ENCODE measurements at regions not wholly inside any gene's neighbourhood (a gene's known extent, or its start where the extent isn't known, plus 50 kb on each side); places are given as distances from the start of the nearest gene placed in this dataset.

DNA sequence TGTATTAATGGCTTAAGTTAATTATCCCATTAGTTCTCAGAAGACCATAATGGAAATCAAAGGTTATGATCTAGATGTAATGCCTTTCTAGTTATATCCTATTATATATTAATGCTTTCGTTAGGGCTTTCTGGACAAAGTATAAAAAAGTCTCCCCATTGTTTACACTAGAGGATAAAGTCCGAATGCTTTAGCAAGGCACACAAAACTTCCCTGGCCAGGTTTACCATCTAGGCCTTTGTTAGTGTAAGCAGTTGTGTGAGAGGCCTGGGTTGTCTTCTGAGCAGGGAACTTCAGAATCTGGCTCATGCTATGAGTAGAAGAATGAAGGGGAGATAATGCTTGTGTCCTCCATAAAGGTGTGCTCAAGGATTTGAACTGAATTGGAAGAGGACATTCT lies 106.3 kb upstream of the MEIS2 start:
- TF ChIP-seq, protein P1, sequence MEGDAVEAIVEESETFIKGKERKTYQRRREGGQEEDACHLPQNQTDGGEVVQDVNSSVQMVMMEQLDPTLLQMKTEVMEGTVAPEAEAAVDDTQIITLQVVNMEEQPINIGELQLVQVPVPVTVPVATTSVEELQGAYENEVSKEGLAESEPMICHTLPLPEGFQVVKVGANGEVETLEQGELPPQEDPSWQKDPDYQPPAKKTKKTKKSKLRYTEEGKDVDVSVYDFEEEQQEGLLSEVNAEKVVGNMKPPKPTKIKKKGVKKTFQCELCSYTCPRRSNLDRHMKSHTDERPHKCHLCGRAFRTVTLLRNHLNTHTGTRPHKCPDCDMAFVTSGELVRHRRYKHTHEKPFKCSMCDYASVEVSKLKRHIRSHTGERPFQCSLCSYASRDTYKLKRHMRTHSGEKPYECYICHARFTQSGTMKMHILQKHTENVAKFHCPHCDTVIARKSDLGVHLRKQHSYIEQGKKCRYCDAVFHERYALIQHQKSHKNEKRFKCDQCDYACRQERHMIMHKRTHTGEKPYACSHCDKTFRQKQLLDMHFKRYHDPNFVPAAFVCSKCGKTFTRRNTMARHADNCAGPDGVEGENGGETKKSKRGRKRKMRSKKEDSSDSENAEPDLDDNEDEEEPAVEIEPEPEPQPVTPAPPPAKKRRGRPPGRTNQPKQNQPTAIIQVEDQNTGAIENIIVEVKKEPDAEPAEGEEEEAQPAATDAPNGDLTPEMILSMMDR (IDR thresholded peaks at IDR 0.05): no peak
- no peak for DNase-seq
- H3K27ac Mint-ChIP-seq: no peak overlapping the region
- H3K4me1 Mint-ChIP-seq: no peaks in the 10 kb centered on the region
- H3K4me3 Mint-ChIP-seq: no peak overlapping the region
- no peaks in the 10 kb centered on the region for H3K36me3 Mint-ChIP-seq (ENCODE audit: low read depth)
- no peaks in the 10 kb centered on the region for H3K27me3 Mint-ChIP-seq (ENCODE audit: low read depth, poor library complexity)
- no peaks in the 10 kb centered on the region for H3K9me3 Mint-ChIP-seq

DNA sequence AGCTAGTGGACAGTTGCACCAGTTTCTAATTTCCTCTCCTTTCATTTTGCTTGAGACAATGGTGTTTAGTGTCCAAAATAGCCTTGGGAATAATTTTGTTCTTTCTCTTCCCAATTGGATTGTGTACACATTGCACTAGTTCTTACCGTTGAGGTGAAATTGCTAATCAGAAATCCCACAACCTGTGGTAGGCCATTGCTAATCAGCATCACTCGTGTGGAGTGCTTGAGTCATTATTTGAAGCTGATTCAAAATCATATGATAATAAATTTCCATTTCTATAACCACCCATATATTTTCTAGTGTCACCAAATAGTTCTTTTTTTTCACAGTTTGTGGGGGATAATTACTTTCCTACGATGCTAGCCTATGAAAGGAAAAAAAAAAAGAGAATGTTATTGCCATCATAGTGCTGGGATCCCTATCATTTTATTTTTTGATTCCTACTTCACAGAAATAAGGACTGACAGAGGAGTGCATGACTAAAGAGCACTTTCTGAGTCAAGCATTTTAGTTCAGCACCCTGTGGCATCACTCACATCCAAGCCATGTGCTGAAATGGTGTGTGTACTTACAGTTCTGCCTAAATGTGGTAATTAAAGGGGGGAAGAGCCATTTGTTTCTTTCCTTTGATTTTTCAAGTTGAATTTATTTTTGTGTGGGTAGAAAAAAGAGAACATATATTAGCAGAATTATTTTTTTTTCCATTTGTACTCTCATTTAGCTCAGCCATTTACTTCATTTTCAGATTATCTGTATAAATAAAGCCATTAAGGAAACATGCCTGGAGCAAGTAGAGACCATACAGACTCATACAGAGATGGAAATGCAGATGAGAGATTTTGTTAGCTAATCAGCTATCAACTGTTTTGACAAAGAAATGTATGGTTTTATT lies 108.0 kb upstream of the MEIS2 start:
- H3K36me3 Mint-ChIP-seq (ENCODE audit: low read depth): no peaks in the 10 kb centered on the region
- no peak overlapping the region for H3K27ac Mint-ChIP-seq
- no peak overlapping the region for H3K4me3 Mint-ChIP-seq
- peaks cover under 1% of the 10 kb centered on the region for H3K9me3 Mint-ChIP-seq
- no peak for DNase-seq
- H3K27me3 Mint-ChIP-seq (ENCODE audit: low read depth, poor library complexity): no peaks in the 10 kb centered on the region
- H3K4me1 Mint-ChIP-seq: no peaks in the 10 kb centered on the region
- TF ChIP-seq, protein P1 (IDR thresholded peaks at IDR 0.05): no peak

DNA sequence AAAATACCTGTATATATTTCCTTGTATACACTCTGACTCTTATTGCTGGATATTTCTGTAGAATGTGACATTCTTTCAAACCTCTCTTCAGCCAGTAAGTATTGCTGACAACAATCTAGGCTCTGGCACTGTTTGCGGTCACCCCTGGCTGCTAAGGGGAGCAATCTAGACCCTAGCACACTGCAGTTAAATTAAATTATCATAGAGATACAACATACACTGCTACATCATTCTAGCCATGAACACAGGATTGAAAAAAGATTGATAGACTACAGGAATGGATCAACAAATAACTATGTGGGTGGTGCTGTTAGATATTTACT lies 108.7 kb upstream of the MEIS2 start:
- DNase-seq: no peak
- no peak overlapping the region for H3K4me3 Mint-ChIP-seq
- H3K9me3 Mint-ChIP-seq: peaks cover 7% of the 10 kb centered on the region
- H3K36me3 Mint-ChIP-seq (ENCODE audit: low read depth): no peaks in the 10 kb centered on the region
- no peaks in the 10 kb centered on the region for H3K4me1 Mint-ChIP-seq
- TF ChIP-seq, protein P1 (IDR thresholded peaks at IDR 0.05): no peak
- no peaks in the 10 kb centered on the region for H3K27me3 Mint-ChIP-seq (ENCODE audit: low read depth, poor library complexity)
- H3K27ac Mint-ChIP-seq: no peak overlapping the region

DNA sequence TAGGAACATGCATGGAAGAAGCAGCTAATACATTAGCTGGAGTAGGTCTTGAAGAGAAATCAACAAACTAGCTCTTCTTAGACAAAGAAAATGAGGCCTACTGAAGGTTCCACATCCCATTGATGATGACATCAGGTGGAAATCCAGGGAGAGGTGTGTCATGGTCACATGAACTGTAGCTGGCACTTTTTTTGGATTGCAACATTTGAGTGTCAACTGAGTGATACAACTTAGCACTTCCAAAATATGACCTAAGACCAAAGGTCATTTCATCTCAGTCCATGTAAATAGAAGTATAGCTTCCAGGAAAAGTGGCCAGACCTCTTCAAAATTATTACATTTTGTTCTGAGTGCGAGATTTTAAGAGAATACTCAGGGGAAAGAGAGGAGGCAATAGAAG lies 117.2 kb upstream of the MEIS2 start:
- Mint-ChIP-seq H3K27me3 (ENCODE audit: low read depth, poor library complexity) (peaks cover 3% of the 10 kb centered on the region), H3K4me1 (no peaks in the 10 kb centered on the region), H3K4me3 (no peak overlapping the region), H3K27ac (no peak overlapping the region), H3K9me3 (peaks cover 20% of the 10 kb centered on the region), H3K36me3 (ENCODE audit: low read depth) (no peaks in the 10 kb centered on the region)
- DNase-seq: no peak
- TF ChIP-seq, protein P1 (IDR thresholded peaks at IDR 0.05): no peak

DNA sequence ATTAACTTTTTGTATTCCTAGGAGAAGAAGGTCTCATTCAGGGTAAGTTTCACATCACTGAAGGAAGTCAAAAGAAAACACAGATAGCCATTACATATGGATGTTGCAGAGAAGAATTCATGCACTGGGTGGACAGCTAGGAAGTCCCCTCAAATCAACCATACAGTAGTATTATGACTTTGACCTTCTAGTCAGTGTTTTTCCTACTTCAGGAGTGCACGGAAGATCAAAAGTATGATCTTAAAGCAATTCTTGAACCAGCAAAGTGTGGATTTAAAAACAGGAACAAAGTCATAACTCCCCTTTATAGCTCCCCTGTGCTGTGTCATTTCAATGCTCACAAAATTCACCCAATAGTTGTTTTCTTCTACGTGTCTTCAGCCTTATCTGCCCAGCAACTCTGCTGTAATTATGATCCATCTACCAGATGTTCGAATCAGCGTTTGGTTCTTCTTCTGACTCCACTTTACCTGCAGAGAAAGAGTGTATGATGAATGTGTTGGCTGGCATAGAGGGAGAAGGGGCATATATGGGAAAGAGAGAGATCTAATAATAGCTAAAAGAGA lies 118.1 kb upstream of the MEIS2 start:
- no peak for DNase-seq
- peaks cover 3% of the 10 kb centered on the region for H3K27me3 Mint-ChIP-seq (ENCODE audit: low read depth, poor library complexity)
- H3K4me3 Mint-ChIP-seq: no peak overlapping the region
- peaks cover 19% of the 10 kb centered on the region for H3K9me3 Mint-ChIP-seq
- no peaks in the 10 kb centered on the region for H3K4me1 Mint-ChIP-seq
- no peak overlapping the region for H3K27ac Mint-ChIP-seq
- TF ChIP-seq, protein P1 (IDR thresholded peaks at IDR 0.05): no peak
- no peaks in the 10 kb centered on the region for H3K36me3 Mint-ChIP-seq (ENCODE audit: low read depth)
